HT-29 (cell line): ENCODE measurements at regions not wholly inside any gene's neighbourhood (a gene's known extent, or its start where the extent isn't known, plus 50 kb on each side); places are given as distances from the start of the nearest gene placed in this dataset.
"Not testable (repeated sequence)": the region's sequence is repeated elsewhere in the genome, so short reads cannot be mapped to it uniquely, and the experiment has no call there.

ENCODE experiments used
- DNase-seq: peaks from one replicate; pipeline ENCODE4 v3.0.0-alpha.2; 2015; ENCODE audit warnings: low spot score

GRCh38 chr18:60319129-60319528 is 53.4 kb downstream of the MC4R start:
- no peak for DNase-seq

GRCh38 chr18:60311676-60312360 is 60.8 kb downstream of the MC4R start:
- DNase-seq: no peak

DNA sequence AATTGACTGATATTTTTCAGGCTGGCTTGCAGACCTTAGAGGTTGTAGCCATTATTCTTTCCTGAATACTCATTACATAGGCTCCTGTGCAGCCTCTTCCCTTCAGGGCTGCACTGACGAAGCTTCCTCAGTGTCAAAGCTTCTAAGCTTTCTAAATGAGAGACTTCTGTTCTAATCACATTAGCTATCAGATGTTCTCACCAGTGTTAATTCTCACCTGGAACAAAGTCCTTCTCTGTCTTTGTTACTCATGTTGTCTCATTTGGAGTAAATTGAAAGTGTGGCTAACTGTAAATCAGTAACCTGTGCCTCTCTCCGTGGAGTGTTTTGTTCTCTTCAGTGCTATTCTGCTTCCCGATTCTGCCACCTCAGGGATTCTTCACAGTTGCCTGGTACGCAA is 76.9 kb downstream of the MC4R start:
- no peak for DNase-seq

DNA sequence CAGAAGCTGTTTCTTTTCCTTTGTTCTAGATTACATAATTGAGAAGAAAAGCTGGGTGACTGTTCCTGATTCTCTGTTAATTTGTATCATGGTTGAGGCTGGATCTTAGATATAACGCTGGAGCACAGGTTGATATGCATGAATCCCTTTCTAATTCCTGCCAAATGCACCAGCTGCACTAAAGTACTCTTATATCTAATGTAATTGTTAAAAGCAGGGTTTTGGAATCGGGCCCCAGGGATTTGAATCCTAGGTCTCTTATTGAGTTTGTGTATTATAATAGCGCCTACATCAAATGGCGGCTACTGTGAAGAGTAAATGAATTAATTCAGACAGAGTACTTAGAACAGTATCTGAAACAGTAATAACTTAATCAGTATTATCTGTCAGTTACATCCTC is 80.4 kb downstream of the MC4R start:
- no peak for DNase-seq

GRCh38 chr18:60279391-60279790 is 93.2 kb downstream of the MC4R start:
- no peak for DNase-seq

GRCh38 chr18:60277855-60278480 is 94.6 kb downstream of the MC4R start:
- no peak for DNase-seq

- no peak for DNase-seq
These were observed 105.0 kb downstream of the MC4R start for GRCh38 chr18:60267391-60268058.

DNA sequence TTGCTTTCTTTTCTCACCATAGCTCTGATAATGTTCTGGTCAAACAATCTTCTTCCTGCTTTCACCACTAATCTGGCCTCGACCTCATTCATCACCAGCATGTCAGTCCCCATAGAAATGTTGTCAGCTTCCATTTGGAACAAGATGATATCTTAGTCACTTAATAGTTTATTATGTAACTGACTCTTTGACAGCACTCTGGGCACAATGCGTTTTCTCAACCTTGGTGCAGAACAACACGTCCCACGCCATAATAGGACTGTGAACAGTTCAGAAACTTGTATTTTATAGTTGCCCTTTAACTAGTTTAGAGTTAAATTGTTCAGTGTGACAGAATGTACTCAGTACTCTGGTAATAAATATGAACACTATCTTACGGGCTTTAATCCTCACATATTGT is 106.0 kb downstream of the MC4R start:
- DNase-seq: no peak

DNA sequence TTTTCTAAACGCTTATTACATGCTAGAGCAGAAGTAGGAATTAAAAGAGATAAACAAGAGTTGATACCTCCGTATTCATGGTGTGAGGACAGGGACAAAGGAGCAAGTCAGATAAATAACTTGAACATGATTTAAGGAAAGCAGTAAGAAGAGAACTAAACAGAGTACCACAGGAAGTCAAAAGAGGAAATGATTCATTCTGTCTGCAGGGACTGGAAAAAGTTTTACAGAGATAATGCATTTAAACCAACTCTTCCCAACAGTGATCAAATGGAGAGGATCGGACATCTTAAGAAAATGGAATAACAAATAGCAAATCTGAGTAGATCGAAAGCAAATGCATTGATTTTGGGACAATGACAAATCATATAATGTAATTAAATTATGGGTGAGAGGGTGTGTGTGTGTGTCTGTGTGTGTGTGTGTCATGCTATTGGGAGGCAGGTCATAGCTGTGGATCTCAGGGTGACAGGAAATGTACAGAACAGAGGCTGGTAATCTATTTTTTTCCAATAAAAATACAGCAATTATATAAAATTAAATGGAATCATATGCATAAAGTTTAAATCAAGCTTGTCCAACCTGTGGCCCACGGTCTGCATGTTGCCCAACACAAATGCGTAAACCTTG is 113.4 kb downstream of the MC4R start:
- no peak for DNase-seq

GRCh38 chr18:60249388-60249787 is 123.2 kb downstream of the MC4R start:
- no peak for DNase-seq

- DNase-seq: no peak
These were observed 123.9 kb downstream of the MC4R start for GRCh38 chr18:60248336-60249330.

GRCh38 chr18:60247103-60247502 is 125.5 kb downstream of the MC4R start:
- DNase-seq: no peak

DNA sequence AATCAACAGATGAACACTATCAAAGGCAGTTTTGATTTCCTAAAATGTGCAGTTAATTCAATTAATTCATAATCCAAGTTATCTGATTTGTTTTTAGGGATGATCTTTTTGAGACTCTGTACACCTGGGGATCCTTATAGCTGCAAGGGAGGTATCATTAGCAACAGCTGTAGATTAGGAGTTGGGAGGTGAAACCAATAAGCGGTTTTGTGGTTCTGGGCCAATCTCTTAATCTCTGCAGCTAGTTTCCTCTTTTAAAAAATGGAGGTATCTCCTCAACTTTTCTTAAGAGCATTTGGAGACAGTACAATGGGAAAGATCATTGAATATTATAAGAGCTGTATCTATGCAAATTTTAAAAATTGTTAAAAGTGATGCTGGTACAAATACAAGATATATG is 126.0 kb downstream of the MC4R start:
- DNase-seq: no peak

DNA sequence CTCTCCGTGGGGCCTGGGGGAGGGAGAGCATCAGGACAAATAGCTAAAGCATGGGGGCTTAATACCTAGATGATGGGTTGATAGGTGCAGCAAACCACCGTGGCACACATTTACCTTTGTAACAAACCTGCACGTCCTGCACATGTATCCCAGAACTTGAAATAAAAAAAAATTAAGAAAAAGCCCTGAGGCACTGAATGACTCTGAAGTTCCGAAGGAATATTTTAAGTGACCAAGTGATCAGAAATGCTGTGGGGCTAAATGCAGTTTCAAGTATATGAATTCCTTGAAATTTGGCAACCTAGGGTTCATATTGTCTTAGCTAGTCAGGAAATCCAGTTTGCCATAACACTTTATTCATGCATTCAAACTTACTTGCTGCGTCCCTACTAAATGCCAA is 127.5 kb downstream of the MC4R start:
- no peak for DNase-seq

GRCh38 chr18:60239024-60239710 is 133.4 kb downstream of the MC4R start:
- not testable (repeated sequence) for DNase-seq

DNA sequence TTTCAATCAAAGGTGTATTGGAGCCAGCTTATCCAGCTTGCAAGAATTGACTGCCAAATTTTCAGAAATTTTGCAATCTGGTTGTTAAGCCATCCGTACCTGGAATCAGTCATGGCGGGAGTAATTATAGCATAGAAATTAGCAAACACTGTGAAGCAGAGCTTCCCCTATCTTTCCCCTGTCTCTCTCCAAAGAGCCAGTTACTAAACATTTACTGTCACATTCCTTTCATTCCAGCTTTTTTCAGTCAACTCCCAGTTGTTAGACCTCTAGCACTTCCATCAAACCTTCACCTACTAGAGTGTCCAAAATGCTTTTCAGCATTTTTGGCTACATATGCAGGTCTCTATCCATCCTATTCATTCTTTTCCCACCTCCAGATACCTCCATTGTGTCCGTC is 137.4 kb downstream of the MC4R start:
- no peak for DNase-seq

- DNase-seq: no peak
These were observed 140.0 kb downstream of the MC4R start for GRCh38 chr18:60232541-60232940.

DNA sequence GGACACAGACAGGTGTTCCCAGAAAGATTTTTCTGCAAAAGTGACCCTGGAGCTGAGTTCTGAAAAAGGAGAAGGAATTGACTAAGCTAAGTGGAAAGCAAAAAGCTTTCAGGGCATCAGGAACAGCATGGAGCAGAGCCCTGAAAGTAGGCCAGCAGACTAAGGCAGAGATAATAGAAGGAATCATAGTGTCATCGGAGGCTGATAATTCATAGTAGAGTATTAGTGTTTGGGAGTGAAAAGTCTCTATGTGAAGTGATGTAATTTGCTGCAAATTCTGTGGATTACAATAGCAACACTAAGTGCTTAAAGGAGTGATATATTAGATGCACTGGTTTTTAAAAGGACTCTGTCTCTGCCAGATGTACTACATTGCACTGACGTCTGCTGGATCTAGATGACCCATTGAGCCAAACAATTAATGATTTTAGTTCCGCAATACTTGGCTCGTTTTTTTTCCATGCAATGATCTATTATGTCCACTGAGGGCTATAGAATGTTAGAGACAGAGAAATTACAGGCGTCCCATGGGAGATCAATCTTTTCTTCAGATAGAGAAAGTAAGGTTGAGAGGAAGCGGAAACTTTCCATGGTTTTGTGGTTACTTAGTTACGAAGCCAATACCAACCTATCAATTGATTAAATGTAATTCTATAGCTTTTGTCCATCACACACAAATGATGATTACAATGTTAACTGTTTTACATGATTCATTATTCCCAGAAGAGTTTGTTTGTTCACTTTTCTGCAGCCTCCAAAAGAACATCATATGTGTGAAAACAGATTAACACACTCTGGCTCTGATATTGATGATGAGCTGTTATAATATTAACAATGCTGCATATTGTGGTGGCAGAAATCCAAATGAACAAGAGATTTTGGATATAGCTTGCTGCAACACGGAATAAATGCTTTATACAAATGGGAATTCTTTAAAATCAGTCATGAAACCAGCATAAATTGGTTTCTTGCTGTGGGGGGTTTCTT is 143.7 kb downstream of the MC4R start:
- no peak for DNase-seq

DNA sequence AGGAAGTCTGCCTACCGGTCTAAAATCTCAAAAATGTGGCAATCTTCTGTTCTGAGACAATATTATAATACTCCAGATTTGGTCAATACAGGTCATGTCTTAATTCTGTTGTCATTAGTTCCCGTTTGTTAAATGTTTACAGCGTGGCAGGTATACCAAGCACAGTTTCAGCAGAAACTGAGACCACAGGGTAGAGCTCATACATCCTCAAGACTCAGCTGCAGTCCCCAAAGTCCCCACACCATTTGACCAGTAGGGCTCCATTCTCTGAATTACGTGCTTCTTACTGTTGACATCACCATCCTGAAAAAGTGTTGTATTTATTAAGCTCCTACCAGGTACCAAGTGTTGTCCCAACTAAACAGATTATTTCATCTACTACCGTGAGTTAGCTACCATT is 157.1 kb downstream of the MC4R start:
- no peak for DNase-seq

DNA sequence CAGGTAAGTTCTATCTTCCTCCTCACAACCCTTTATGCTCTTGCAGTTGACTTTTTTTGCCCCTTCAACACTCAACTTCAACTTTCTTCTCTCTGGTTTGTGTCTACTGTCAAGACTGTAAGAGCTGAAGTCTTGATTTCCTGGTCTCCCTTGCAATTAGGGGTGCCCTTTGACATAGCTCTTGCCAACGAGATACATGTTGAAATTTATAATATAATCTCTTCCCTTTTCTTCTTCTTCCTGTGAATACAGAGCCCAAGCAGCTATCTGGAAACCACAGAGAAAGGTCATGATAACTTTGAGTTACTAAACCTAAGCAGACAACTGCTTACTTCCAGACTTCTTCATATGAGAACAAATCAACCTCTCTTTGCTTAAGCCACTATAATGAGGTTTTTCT is 163.5 kb downstream of the MC4R start:
- no peak for DNase-seq
